22Rv1 (cell line): ENCODE measurements at regions not wholly inside any gene's neighbourhood (a gene's known extent, or its start where the extent isn't known, plus 50 kb on each side); places are given as distances from the start of the nearest gene placed in this dataset.

ENCODE experiments used
- H3K27ac ChIP-seq: fragments of 450-650 bp; 2 replicates; pipeline ENCODE4 v1.5.1; 2017
- ZFX ChIP-seq: fragments of 450-650 bp; IDR thresholded peaks from 2 replicates; pipeline ENCODE4 v1.6.1; 2017; ENCODE audit warnings: antibody characterized with exemption, borderline replicate concordance
- TF ChIP-seq, protein P1 (sequence below): fragments of 450-650 bp; IDR thresholded peaks from 2 replicates; pipeline ENCODE4 v1.5.1; 2017; ENCODE audit warnings: mild to moderate bottlenecking

- no peak overlapping the region for H3K27ac ChIP-seq
- TF ChIP-seq ZFX: no peak
- TF ChIP-seq, protein P1, sequence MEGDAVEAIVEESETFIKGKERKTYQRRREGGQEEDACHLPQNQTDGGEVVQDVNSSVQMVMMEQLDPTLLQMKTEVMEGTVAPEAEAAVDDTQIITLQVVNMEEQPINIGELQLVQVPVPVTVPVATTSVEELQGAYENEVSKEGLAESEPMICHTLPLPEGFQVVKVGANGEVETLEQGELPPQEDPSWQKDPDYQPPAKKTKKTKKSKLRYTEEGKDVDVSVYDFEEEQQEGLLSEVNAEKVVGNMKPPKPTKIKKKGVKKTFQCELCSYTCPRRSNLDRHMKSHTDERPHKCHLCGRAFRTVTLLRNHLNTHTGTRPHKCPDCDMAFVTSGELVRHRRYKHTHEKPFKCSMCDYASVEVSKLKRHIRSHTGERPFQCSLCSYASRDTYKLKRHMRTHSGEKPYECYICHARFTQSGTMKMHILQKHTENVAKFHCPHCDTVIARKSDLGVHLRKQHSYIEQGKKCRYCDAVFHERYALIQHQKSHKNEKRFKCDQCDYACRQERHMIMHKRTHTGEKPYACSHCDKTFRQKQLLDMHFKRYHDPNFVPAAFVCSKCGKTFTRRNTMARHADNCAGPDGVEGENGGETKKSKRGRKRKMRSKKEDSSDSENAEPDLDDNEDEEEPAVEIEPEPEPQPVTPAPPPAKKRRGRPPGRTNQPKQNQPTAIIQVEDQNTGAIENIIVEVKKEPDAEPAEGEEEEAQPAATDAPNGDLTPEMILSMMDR: no peak
Observed at GRCh38 chr11:19359221-19360000, 118.7 kb upstream of the E2F8 start.

DNA sequence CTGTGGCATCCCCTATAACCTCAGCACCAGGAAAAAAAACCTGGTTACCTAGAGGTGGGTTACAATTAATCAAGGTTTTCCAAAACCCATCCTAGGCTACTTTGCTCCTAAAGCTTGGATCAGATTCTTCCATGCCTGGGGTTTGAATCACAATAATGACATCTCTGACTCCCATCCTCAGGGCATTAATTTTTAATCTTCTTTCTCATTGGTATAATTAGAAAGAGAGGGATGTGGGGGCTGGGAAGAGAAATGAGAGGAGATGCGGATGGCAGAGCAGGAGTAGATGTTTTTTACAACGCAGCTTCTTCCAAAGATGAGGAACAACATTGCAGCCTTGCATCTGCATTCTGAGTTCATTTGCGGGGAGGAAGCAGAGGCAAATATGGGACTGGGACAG, 117.2 kb upstream of the E2F8 start:
- no peak for TF ChIP-seq ZFX
- TF ChIP-seq, protein P1: no peak
- no peak overlapping the region for H3K27ac ChIP-seq

DNA sequence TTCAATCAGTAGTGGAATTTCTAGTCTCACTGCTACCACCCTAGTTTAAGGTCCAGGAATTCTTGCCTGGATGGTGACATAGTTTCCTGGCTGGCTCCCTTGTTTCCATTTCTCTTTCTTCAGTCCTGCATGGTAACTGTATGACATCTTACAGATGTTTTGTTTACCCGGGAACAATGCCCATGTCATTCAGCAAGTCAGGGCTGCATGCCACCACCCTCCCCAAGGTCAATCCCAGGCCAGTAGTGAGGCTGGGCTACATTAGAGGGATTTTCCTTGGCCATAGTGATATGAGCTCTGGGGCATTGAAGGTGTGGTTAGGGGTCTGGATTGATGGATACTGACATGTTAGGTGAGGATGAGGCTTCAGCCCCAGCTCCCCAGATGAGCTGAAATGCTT, 114.9 kb upstream of the E2F8 start:
- no peak overlapping the region for H3K27ac ChIP-seq
- no peak for TF ChIP-seq ZFX
- TF ChIP-seq, protein P1: no peak

DNA sequence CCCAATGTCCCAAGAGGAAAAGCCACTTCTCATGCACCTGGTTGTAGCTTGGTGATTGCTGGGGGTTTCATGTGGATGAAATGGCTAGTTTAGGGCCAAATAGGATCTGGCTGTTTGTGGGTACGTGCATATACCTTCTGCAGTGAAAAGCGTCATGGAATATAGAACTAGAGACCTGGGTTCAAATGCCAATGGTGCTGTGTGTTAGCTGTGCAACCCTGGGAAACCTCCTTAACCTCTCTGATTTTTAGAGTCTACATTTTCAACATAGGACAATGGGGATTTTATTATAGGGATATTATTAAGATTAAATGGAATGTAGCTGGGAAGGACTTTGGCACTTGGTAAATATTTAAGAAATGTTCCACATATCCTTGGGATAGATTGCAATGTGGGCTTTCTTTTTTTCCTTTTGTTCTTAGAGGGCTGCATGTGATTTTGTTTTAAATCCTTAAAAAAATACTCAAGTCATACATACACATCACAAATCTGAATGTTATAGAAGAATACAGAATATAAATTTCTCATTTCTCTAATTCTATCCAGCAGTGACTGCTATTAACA, 112.6 kb upstream of the E2F8 start:
- TF ChIP-seq, protein P1: no peak
- no peak for TF ChIP-seq ZFX

DNA sequence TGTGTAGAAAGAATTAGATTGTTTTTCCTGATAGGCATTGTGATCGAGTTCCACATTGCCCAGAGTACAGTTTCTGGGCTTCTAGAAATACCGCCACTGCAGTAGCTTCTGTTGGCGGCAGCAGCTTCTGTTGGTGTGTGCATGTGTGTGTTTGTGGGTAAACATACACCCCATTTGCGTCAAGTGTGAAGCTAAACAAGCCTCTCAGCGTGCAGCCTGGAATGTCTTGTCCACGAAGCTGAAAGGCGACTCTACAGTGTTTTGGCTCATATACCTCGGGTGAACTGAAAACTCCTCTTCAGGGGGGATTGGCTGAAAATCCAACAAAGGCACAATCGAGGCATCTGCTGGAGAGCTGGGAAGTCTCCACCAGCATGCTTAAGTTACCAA, 112.0 kb upstream of the E2F8 start:
- H3K27ac ChIP-seq: no peak overlapping the region
- TF ChIP-seq ZFX: no peak

More for the DNA sequence above, 112.6 kb upstream of the E2F8 start:
- no peak overlapping the region for H3K27ac ChIP-seq

GRCh38 chr11:19352072-19352770, 111.5 kb upstream of the E2F8 start:
- no peak overlapping the region for H3K27ac ChIP-seq
- no peak for TF ChIP-seq ZFX
- TF ChIP-seq, protein P1: no peak

GRCh38 chr11:19351426-19351825, 110.7 kb upstream of the E2F8 start:
- no peak overlapping the region for H3K27ac ChIP-seq
- TF ChIP-seq, protein P1: no peak
- TF ChIP-seq ZFX: no peak
